DLD1 (cell line): ENCODE measurements at regions not wholly inside any gene's neighbourhood (a gene's known extent, or its start where the extent isn't known, plus 50 kb on each side); places are given as distances from the start of the nearest gene placed in this dataset.

Experiments
- in situ Hi-C: cut with HindIII; loops from 2 replicates; pipeline ENCODE4 v1.10.0; 2017; ENCODE audit warnings: low sequenced_read_pairs

DNA sequence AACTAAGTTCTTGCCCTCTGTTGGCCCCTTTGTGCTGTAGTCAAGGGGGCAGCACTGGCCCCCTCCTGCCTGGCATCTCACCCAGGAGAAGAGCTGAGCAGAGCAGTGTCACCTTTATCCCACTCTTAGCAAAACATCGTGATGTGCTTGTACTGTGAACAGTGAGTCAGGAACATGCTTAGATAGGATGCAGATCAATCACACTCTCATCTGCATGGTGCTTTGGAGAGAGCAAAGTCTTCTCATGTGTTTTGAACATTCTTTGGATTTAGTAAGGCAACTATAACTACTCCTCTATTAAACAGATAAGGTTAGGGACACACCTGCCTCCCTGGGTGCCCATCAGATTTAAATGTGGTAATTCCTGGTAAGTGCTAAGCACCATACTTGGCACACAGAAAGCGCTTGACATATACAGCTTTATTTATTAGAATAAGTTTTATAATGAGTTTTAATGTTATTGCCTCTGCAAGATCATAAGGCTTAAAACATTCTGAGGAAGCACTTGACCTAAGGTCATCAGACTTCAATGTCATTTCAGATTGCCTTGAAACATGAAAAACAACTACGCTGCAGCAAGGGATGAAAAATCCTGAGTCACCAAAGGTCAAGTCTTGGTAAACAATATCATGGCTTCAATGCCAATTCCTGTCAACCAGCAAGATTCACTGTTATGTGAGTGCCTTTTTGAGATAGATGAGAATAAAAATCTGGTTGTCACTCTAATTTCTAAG, 82.4 kb upstream of the IRS2 start:
- in situ Hi-C loops = no loop called here

DNA sequence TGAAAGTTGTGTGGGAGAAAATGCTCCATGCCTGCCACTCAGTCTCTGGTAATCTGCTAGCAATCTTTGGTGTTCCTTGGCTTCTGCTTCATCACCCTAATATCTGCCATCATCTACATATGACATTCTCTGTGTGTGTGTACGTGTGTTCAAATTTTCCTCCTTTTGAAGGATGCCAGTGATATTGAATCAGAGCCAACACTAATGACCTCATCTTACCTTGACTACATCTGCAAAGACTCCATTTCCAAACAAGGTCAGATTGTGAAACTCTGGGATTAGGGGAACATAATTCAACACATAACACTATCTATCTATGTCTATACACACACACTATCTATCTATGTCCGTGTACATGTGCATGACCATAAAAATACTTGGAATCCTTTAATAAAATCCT, 81.4 kb upstream of the IRS2 start:
- in situ Hi-C loops = no loop called here

DNA sequence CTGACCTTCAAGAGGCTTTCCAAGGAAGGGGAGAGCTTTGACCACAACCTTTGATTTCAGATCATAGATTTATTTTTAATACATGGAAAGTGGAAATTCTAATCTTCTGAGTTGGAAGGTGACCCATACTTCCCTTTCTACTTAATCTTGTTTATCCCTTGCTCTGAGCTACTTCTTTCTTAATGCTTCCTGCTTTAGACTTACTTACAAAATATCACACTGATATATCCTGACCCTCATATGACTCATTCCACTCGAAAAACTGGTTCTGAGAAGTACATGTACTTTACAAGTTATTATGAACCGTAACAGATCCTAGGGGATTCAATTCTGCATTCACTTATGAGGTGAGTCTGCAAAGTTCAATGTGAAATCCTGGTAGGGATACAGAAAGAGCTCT, 76.2 kb upstream of the IRS2 start:
- in situ Hi-C loops = no loop called here

DNA sequence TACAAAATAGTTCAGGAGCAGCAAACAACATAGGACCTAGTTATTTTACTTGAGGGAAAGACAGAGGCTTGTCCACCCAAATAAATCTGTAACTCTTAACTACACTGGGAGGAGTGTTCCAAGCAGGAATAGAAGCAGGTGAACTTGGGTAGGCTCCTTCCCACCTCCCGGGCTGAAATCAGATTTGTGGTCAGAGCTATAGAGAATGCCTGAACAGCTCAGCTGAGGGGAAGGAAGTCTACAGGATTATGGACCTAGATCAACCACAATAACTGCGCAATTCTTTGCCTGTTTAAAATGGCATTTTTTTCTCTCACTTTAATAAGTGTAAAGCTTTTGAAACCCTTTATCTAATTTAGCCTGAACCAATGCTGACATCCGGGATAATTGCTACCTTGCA, 73.5 kb upstream of the IRS2 start:
- in situ Hi-C loops = no loop called here

GRCh38 chr13:109859216-109859835, 72.9 kb upstream of the IRS2 start:
- in situ Hi-C loops = no loop called here

DNA sequence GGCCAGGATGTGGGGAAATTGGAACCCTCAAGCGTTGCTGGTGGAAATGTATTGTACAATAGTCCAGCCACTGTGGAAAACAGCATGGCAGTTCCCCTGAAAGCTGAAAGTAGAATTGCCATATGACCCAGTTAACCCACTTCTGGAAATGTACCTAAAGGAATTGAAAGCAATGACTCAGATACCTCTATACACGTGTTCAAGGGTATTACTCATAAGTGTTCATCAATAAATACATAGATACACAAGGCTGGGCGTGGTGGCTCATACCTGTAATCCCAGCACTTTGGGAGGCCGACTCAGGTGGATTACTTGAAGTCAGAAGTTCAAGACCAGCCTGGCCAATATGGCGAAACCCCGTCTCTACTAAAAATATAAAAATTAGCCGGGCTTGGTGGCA, 71.9 kb upstream of the IRS2 start:
- in situ Hi-C loops = no loop called here

GRCh38 chr13:109857803-109858202, 71.4 kb upstream of the IRS2 start:
- in situ Hi-C loops = no loop called here

DNA sequence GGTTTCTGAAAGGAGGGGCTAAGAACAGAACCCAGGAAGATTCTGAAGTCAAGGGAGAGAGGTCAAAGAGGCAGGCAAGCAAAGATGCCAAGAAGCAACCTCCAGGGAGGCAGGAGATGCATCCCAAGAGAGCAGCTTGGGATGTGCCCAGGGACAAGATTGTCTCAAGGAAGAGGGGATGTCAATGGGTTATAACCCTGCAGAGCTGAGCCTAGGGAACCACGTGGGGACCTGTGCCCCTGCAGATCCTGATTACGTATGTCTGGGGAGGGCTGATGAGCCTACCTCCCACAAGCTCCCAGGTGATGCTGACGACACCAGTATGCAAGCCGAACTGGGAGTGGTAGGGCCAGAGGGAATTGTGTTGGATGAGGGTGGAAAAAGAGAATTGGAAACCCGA, 70.9 kb upstream of the IRS2 start:
- in situ Hi-C loops = no loop called here

DNA sequence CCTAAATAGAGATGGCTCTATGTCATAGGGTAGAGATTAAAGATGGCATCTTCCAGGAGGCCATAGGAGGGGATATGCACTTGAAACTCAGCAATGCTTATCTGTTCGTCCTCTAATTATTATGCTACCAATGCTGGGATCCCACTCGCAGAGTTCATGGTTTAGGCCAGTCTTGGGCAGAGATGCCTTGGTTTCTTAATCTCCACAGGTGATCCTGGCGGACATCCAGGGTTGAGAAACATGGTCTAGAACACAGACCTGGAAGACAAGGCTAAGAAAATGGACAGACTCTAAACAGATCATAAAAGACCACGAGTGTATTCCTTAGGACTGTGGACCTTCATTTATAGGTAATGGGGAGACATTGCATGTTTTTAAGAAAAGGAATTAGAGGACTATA, 70.0 kb upstream of the IRS2 start:
- in situ Hi-C loops = no loop called here

DNA sequence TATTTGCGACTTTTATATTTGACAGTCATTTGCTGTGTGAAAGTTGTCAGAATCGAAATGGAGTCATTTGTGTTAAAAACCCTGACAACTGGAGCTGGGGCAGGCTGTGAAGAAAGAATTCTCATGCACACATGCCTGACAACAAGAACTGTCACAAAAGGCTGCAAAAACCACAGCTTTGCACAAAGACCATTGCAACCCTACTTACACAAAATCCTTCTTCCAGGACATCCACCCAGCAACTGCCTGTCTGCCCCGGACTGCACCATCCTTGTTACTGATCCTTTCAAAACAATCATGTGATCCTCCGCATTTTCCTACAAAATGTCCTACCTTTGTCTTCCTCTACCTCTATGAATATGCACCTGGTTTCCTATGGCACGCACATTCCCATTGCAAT, 66.8 kb upstream of the IRS2 start:
- in situ Hi-C loops = no loop called here

- in situ Hi-C loops = no loop called here
Observed at GRCh38 chr13:109846185-109846584, 59.8 kb upstream of the IRS2 start.

- in situ Hi-C loops = no loop called here
Observed at GRCh38 chr13:109844396-109844795, 58.0 kb upstream of the IRS2 start.

GRCh38 chr13:109843695-109844094, 57.3 kb upstream of the IRS2 start:
- in situ Hi-C loops = no loop called here

DNA sequence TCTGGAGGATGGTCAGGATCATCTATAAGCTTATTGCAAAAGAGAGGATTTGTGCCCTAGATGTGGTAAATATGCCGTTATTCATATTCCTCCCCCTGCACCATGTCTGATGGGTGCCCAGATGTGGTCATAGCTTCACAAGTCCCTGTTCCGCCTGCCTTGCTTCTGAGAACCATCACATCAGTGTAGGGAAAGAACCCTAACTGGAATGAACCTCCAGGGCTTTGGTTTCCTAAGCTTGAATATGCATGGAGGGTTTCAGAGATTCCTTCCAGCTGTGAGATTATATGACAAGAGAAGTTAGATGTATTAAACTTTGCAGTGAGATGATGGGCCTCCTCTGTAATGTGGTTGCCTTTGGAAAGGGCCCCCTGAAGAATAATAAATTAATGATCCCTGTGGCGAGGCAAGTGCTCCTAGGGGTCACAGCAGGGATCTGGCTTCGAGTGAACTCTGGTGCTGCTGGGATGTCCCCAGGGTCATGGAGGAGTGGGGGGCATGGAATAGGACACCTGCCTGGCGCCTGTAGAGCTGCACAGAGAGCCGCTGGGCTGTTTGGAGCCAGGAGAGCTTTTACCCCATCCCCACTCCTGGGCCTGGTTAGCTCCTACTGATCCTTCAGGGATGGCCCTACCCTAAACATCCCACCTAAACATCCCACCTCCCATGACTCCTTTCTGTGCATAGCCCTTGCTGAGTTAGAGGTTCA, 56.0 kb upstream of the IRS2 start:
- in situ Hi-C loops = no loop called here

GRCh38 chr13:109840893-109841287, 54.5 kb upstream of the IRS2 start:
- in situ Hi-C loops = no loop called here

DNA sequence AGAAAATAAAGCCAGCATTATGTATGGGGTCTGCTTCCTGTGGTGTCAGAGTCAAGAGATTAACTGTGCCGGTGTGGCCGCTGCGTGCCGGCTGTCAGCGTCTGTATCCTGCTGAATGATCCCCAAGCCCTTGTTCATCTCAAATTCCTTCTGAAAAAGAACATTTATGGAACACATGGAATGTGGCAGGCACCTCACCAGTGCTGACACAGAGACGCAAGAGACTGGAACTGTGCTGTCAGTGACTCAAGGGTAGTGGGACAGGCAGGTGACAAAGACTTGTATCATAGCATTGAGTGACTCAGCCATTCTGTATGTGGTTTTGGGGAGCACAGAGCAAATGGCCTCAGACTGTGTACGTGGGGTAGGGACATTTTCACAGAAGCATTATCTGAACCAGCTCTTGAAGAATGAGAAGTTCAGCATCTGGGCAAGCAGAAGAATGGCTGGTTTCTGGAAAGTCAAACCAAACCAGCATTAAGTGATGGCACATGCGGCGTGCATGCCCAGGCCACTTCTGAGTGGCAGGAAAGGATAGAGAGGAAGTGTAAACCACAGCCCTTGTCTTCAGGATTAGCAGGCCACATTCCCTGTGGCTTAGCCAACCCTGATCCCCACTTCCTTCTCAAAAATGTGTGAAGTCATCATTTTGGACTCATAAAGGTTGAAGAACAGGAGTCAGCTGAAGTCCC, 54.0 kb upstream of the IRS2 start:
- in situ Hi-C loops = no loop called here

DNA sequence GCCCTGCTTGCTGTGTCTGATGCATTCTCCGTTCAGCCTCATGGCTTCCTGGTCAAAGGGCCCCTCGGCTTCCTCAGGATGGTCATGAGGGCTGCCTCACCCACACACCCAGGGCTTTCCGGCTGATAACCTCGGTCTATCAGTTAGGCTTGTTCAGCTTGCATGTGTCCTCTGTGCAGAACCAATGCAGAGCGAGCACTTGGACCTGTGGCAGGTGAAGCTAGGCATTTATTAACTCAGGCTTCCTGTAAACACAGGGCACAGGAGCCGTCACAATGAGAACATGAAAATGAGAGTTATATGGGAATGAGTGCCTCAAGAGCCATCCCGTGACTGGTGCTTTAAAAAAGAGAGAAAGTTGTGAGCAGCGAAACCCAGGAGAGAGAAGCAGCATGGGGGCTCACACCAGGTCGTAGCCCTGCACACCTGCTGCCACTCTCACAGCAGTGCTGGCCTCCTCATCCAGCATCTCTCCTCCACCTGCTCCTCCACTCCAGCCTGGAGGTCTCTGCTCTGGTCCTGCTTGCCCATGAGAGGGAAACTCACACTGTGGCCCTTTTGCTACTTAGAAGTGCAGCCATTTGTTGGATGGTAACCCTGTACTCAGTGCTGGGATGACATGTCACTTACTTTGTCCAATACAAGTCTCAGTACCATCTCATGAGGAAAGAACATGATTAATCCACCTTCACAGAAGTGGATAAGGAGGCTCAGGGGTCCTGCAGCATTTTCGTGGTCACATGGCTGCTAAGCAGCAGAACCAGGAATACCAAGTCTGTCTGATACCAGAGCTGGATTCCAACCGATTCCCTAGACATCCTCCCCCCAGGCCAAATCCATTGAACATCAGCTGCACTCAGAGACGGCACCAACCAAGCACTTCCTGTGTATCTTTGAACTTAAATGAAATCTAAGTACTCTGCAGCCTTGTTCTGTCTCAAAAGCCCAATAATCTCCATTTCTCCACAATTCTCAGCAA, 50.5 kb upstream of the IRS2 start:
- in situ Hi-C loops = no loop called here
